Peyer's patch (tissue), 4 donors: ENCODE measurements at regions not wholly inside any gene's neighbourhood (a gene's known extent, or its start where the extent isn't known, plus 50 kb on each side); places are given as distances from the start of the nearest gene placed in this dataset.

ENCODE experiments used
- DNase-seq, 3 donors: peaks; one replicate each; pipeline ENCODE4 v3.0.0-alpha.2; 2017 to 2019
- H3K27ac ChIP-seq, 4 donors: fragments of 200-600 bp; sonication (generic); one replicate each; pipeline ENCODE4 v1.5.1; 2016 to 2019
- H3K27me3 ChIP-seq, 2 donors: fragments of 200-600 bp; sonication (generic); one replicate each; pipeline ENCODE4 v1.5.1; 2019
- H3K36me3 ChIP-seq, 3 donors: fragments of 200-600 bp; sonication (generic); one replicate each; pipeline ENCODE4 v1.5.1; 2016 to 2019
- H3K4me1 ChIP-seq, 4 donors: fragments of 200-600 bp; sonication (generic); one replicate each; pipeline ENCODE4 v1.5.1; 2016 to 2019
- H3K4me3 ChIP-seq, 4 donors: fragments of 200-600 bp; sonication (generic); 1 replicate in 3 of 4; 2 replicates in 1 of 4; pipeline ENCODE4 v1.5.1; 2016 to 2019; ENCODE audit warnings: mild to moderate bottlenecking in 1 of 4
- H3K9me3 ChIP-seq, 4 donors: fragments of 200-600 bp; sonication (generic); one replicate each; pipeline ENCODE4 v1.5.1; 2016 to 2019; ENCODE audit warnings: mild to moderate bottlenecking in 1 of 4
- POLR2A ChIP-seq, 2 donors: fragments of 450-650 bp; IDR thresholded peaks; one replicate each; pipeline ENCODE4 v1.5.1; 2017; ENCODE audit warnings: antibody characterized with exemption in 2 of 2, mild to moderate bottlenecking in 2 of 2, moderate library complexity in 2 of 2
- TF ChIP-seq, protein P1 (sequence below), 6 experiments: fragments of 450-650 bp in 4 of 6; fragments of 200-600 bp in 2 of 6; sonication (generic) in 1 of 6; IDR thresholded peaks; one replicate each; pipeline ENCODE4 v1.5.1; 2017 to 2019; ENCODE audit warnings: antibody characterized with exemption in 6 of 6, mild to moderate bottlenecking in 3 of 6, moderate library complexity in 1 of 6

DNA sequence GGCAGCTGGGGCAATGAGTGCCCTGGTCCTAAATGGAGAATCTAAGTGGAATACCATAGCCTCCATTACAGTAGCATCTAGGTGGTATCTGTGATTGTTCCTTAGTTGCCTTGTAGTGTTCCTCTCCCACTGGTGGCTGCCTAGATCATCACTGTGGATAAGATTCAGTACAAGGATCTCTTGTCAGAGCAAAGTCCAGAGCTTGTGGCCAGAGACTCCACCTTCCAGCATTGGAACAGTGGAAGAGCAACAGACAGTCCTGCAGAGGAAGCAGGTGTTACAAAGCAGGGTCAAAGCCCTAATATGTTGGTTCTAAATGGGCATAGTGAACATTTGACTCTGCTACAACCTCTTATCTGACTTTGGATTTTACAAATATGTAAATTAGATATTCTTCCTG is 194.1 kb upstream of the GRIK2 start:
- H3K36me3 ChIP-seq = no peaks in the 10 kb centered on the region
- H3K27ac ChIP-seq = peak overlapping the region in 1 of 4 donors; percentile 6
- H3K27me3 ChIP-seq = no peaks in the 10 kb centered on the region
- no peak overlapping the region for H3K4me3 ChIP-seq
- H3K9me3 ChIP-seq = no peaks in the 10 kb centered on the region
- TF ChIP-seq POLR2A (IDR thresholded peaks at IDR 0.05) = no peak
- TF ChIP-seq, protein P1, sequence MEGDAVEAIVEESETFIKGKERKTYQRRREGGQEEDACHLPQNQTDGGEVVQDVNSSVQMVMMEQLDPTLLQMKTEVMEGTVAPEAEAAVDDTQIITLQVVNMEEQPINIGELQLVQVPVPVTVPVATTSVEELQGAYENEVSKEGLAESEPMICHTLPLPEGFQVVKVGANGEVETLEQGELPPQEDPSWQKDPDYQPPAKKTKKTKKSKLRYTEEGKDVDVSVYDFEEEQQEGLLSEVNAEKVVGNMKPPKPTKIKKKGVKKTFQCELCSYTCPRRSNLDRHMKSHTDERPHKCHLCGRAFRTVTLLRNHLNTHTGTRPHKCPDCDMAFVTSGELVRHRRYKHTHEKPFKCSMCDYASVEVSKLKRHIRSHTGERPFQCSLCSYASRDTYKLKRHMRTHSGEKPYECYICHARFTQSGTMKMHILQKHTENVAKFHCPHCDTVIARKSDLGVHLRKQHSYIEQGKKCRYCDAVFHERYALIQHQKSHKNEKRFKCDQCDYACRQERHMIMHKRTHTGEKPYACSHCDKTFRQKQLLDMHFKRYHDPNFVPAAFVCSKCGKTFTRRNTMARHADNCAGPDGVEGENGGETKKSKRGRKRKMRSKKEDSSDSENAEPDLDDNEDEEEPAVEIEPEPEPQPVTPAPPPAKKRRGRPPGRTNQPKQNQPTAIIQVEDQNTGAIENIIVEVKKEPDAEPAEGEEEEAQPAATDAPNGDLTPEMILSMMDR (IDR thresholded peaks at IDR 0.05) = peak in 2 of 6 experiments; percentile 19 to 21
- peak in 1 of 3 donors; percentile 64 for DNase-seq
- no peaks in the 10 kb centered on the region for H3K4me1 ChIP-seq

DNA sequence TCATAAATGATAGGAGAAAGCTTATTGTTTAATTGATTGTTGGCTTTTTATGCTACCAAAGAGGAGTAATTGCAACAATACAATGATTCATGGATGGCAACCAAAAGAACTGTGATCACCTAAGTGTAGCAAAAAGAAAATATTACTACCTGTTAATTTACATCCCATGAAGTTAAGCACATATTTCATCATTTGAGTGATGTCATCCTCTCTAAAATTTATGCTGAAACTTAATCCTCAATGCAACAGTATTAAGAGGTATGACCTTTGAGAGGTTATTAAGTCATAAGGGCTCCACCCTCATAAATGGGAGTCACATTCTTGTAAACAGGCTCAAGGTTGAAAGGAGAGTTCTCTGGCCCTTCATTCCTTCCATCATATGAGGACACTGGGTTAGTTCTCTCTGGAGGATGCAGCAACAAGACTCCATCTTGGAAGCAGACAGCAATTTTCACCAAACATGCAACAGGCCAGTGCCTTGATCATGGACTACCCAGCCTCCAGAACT is 190.6 kb upstream of the GRIK2 start:
- no peak for DNase-seq
- H3K27ac ChIP-seq = peak overlapping the region in 2 of 4 donors; percentile 7 to 58
- H3K36me3 ChIP-seq = no peaks in the 10 kb centered on the region
- H3K9me3 ChIP-seq = no peaks in the 10 kb centered on the region
- H3K4me1 ChIP-seq = peaks cover 0 to 5% (median 0%) of the 10 kb centered on the region in 4 donors
- peak overlapping the region in 2 of 4 donors; percentile 16 to 20 for H3K4me3 ChIP-seq
- H3K27me3 ChIP-seq = no peaks in the 10 kb centered on the region
- no peak for TF ChIP-seq POLR2A (IDR thresholded peaks at IDR 0.05)
- TF ChIP-seq, protein P1 (IDR thresholded peaks at IDR 0.05) = no peak

DNA sequence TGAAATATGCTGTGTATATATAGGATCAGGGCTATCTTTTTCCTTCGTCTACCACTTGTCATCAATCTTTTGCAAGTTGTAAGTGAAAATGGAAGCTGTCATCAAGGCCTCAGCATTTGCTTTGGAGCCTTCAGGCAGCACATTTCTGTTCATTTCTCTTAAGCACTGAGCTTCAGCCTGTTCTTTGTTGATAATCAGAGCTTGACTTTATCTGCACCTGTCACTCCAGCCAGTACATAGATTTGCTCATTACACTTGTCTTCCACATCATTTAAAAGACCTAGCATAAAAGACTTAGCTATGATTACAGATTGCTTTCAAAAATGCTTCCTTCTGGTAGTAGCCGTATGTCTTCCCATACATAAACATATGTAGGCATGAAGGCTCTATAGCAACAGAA is 189.8 kb upstream of the GRIK2 start:
- H3K4me1 ChIP-seq = peaks cover 0 to 5% (median 0%) of the 10 kb centered on the region in 4 donors
- peak overlapping the region in 2 of 4 donors; percentile 16 to 20 for H3K4me3 ChIP-seq
- H3K27ac ChIP-seq = peak overlapping the region in 2 of 4 donors; percentile 7 to 58
- H3K27me3 ChIP-seq = no peaks in the 10 kb centered on the region
- TF ChIP-seq, protein P1 (IDR thresholded peaks at IDR 0.05) = no peak
- no peak for TF ChIP-seq POLR2A (IDR thresholded peaks at IDR 0.05)
- no peaks in the 10 kb centered on the region for H3K36me3 ChIP-seq
- no peak for DNase-seq
- H3K9me3 ChIP-seq = no peaks in the 10 kb centered on the region

DNA sequence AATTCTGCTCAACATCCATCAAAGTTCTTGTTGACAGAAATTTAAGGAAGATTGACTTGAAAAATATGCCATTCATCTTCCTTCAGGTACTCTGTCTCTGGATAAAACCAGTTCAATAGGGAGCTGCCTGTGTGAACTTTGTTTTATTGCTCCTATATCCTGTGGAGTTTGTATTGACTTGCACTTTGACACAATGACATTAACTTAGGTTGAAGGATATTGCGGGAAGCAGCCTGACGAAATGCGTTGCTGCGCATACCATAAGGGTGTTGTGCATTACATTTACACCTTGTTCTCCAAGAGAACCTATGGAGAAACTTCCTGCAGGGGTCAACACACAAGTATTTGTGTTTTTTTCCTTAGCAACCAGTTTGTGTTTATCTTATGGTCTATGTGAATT is 185.4 kb upstream of the GRIK2 start:
- TF ChIP-seq, protein P1 (IDR thresholded peaks at IDR 0.05) = no peak
- no peak for TF ChIP-seq POLR2A (IDR thresholded peaks at IDR 0.05)
- peak in 1 of 3 donors; percentile 79 for DNase-seq
- Histone ChIP-seq H3K4me1 (peaks cover 0 to 5% (median 0%) of the 10 kb centered on the region in 4 donors), H3K27ac (peak overlapping the region in 3 of 4 donors; percentile 20 to 75 (median 64)), H3K4me3 (no peak overlapping the region), H3K9me3 (no peaks in the 10 kb centered on the region), H3K27me3 (no peaks in the 10 kb centered on the region), H3K36me3 (no peaks in the 10 kb centered on the region)

DNA sequence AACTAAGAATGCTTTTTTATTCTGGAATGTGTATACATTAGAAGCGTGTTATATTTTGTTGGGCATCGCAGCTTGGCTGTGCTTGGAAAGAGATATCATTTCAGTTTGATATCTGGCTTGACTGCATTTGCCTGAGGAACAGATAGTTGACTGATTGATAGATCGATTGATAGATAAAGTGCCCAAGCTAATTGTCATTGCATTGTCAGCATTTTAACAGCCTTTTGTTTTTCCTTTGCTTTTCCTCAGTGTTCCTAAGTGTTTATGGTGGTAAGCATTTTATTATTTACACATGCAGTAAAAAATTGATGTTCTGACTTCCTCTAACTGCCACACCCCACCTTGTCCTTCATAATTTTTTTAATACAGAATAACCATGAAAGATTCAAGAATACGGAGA is 180.9 kb upstream of the GRIK2 start:
- TF ChIP-seq, protein P1 (IDR thresholded peaks at IDR 0.05) = no peak
- TF ChIP-seq POLR2A (IDR thresholded peaks at IDR 0.05) = no peak
- no peak for DNase-seq
- H3K27me3 ChIP-seq = no peaks in the 10 kb centered on the region

More for the DNA sequence above, 180.9 kb upstream of the GRIK2 start:
- no peaks in the 10 kb centered on the region for H3K36me3 ChIP-seq
- no peaks in the 10 kb centered on the region for H3K4me1 ChIP-seq
- no peak overlapping the region for H3K27ac ChIP-seq
- H3K9me3 ChIP-seq = no peaks in the 10 kb centered on the region
- H3K4me3 ChIP-seq = no peak overlapping the region
